Activated T-cell treated with anti-CD3 and anti-CD28 coated beads, Interleukin-2, amount 50 U/mL, for 1 hour (primary cell): ENCODE measurements at regions not wholly inside any gene's neighbourhood (a gene's known extent, or its start where the extent isn't known, plus 50 kb on each side); places are given as distances from the start of the nearest gene placed in this dataset.

ENCODE experiments used
- DNase-seq: peaks from one replicate; pipeline ENCODE4 v3.0.0-alpha.2; 2020

- no peak for DNase-seq
Measured at GRCh38 chr4:26141911-26142638, 178.7 kb upstream of the RBPJ start.

DNA sequence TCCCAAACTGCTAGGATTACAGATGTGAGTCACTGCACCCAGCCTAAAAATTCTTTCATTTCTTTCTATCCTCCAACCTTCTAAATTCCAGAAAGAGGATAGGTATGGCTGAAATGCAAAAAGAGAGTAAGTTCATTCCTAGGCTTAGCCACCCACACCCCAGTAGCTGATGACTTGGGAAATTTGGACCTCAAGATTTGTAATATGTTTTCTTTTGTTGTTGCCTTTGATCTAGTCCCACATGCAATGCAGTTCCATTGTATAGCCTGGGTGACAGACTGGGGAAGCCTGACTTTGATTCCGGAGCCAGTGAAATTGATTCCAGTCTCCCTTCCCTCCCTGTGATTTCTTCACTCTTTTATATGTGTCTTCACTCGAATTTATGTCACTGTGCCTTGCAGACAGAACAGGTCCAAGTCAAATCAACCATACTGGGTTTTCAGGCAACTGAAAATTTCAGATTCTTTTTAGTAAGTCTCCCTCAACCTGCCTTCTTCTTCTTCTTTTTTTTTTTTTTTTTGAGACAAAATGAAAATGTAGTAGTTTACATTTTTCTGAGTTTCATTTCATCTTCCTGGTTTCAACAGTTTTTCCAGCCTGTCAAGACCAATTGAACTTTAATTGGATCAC lies 176.2 kb upstream of the RBPJ start:
- DNase-seq, result no peak

DNA sequence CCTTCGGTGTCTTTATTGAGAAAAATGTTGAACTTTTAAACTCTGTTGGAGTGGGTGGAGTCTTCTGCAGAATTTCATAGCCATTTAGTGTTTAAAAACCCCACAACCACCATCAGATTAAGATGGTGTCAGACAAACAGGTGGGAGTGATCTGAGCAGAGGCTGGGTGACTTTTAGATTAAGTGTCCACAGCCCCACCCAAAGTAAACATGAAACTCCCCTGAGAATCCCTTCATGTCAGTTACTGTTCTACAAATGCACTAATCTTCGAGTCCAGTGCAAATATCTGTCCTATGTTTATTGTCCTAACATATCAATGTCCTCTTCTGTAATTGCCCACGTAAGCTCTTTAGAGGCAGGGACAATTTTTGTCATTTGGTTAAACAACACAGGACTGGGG lies 175.6 kb upstream of the RBPJ start:
- no peak for DNase-seq

DNA sequence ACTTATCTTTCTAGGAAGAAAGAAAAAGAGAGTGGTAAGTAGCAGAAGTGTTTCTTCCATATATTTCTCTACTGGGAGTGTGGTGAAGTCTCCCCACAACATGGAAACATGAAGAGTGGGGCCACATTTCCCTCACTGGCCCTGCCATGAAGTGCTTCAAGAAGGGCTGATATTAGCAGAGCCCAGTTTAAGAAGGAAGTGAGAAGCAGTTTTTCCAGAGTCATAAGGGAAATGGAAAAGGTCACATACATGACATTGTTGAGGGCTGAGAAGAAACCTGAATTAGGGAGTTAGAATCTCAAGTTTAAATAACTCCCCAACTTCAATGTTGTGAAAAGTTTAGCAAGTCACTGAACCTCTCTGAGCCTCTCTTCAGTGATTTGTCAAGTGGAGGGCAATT lies 171.9 kb upstream of the RBPJ start:
- no peak for DNase-seq

- no peak for DNase-seq
Measured at GRCh38 chr4:26150948-26151347, 169.9 kb upstream of the RBPJ start.

- DNase-seq, result no peak
Measured at GRCh38 chr4:26151615-26152014, 169.2 kb upstream of the RBPJ start.

DNA sequence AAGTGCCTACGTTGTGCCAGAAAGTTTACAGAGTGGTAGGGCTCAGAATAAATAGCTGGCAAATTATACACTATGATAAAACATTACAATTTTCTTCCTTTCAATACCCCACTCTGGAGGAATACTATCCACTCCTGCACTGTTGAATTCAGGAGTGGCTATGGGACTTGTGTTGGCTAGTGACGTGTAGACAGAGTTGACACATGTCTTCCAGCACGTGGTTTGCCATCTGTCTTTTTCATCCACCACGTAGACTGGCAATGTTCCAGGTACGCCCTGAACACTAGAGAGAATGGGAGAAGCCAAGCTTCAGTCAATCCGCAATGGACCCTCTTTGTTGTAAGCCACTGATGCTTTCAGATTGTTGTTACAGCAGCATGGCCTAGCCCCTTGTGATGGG lies 168.8 kb upstream of the RBPJ start:
- DNase-seq, result no peak

DNA sequence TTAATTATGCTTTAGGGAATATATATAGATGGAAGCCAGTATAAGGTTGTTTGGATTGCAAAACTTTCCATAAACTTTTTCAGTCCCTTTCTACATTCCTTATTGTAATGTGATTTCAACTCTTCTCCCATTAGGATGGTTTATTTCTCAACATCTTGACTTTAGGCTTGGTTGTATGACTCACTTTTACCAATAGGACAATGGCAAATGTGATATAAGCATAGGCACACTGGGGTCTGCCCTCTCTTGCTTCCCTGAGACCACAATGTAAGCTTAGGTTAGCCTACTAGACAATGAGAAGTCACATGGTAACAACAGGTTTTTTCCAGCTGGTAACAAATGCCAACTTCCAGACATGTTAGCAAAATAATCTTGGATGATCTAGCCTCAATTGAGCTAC lies 163.3 kb upstream of the RBPJ start:
- DNase-seq, result no peak

- DNase-seq, result no peak
Measured at GRCh38 chr4:26160591-26160990, 160.2 kb upstream of the RBPJ start.

GRCh38 chr4:26161030-26161824 lies 159.6 kb upstream of the RBPJ start:
- no peak for DNase-seq

- DNase-seq, result no peak
Measured at GRCh38 chr4:26162101-26162500, 158.7 kb upstream of the RBPJ start.

GRCh38 chr4:26163425-26164362 lies 157.1 kb upstream of the RBPJ start:
- no peak for DNase-seq

GRCh38 chr4:26171501-26171900 lies 149.3 kb upstream of the RBPJ start:
- no peak for DNase-seq

GRCh38 chr4:26171941-26172340 lies 148.9 kb upstream of the RBPJ start:
- no peak for DNase-seq

GRCh38 chr4:26173619-26174018 lies 147.2 kb upstream of the RBPJ start:
- no peak for DNase-seq

- DNase-seq, result no peak
Measured at GRCh38 chr4:26174027-26174426, 146.8 kb upstream of the RBPJ start.

DNA sequence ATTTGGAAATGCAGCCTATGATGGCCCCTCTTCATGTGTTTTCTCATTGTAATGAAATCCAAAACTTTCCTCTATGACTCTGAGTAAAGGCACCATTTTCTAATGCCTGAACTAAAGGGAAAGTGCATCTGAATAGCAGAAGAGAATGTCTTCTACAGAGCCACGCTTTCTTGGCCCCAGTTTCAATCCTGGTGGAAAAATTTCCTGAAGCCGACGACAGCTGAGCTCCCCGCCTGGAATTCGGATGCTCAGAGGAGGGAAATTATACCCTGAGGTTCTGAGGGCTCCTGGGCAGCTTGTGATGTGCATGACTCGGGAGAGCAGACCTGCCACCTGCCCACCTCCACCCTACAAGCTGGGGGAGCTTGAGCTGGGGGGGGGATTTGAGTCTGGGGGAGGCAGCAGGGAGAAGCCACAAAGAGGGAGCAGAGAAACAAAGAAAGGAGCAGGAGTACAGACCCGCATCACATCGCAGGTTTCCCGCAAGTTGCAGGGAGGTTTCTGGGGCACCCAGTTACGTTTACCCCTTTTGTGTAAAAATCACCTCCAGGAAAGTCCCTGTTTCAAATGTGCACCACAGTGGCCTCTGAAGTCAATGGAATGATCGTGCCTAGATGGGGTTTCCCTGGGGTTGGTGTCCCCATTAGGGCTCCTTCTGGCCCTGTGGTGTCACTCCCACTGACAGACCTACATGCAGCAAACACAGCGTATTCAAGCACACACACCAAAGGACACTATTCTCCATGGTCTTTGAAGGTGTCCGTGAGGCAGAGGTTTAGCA lies 145.6 kb upstream of the RBPJ start:
- no peak for DNase-seq

DNA sequence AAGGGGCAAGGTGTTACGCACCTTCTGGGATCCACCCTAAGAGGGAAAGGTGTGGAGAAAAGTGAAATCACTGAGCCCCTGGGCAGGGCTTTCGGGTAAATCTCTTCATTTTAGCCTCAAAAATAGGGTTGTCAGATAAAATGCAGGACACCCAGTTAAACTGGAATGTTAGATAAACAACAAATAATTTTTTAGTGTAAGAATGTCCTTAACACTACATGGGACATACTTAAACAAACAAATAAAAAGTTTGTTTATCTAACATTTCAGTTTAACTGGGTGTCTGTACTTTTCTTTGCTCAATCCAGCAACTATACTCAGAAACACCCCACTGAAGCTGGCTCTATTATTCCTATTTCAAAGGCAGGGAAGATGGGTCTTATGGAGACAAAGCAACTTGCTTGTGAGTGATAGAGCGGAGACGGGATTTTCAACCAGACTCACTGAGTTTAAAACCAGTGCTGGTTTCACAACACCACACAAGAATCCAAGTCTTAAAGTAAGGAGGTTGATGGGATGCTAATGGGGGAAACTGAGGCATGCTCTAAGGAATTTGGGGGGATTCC lies 144.8 kb upstream of the RBPJ start:
- no peak for DNase-seq

GRCh38 chr4:26176598-26177149 lies 144.1 kb upstream of the RBPJ start:
- DNase-seq, result no peak

GRCh38 chr4:26178854-26179253 lies 142.0 kb upstream of the RBPJ start:
- no peak for DNase-seq

DNA sequence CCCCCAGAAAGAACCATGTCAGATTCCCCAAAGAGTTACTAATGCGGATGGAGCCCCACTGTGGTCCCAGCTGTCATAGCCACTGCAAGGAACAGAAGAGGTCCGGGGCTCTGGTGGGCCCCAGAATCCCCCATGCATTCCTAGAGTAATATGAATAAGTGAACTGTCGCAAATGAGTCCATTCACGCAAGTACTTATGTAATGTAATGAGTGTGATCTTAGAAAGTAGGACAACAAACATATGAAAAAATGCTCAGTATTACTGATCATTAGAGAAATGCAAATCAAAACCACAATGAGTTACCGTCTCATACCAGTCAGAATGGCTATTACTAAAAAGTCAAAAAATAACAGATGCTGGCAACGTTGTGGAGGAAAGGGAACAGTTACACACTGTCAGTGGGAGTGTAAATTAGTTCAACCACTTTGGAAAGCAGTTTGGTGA lies 141.5 kb upstream of the RBPJ start:
- DNase-seq, result no peak
